Tibial artery (tissue), 4 donors: ENCODE measurements at regions not wholly inside any gene's neighbourhood (a gene's known extent, or its start where the extent isn't known, plus 50 kb on each side); places are given as distances from the start of the nearest gene placed in this dataset.

Source experiments
- DNase-seq, 2 donors: peaks; one replicate each; pipeline ENCODE4 v3.0.0-alpha.2; 2019
- H3K27ac ChIP-seq, 2 donors: fragments of 200-600 bp; sonication (generic) in 1 of 2; 1 replicate in 1 of 2; 2 replicates in 1 of 2; pipeline ENCODE4 v1.5.1; 2018 to 2019; ENCODE audit warnings: mild to moderate bottlenecking in 1 of 2
- H3K27me3 ChIP-seq, 2 donors: fragments of 200-600 bp; sonication (generic) in 1 of 2; one replicate each; pipeline versions ENCODE4 v1.5.1 to v1.6.0; 2016 to 2019
- H3K36me3 ChIP-seq, 3 donors: fragments of 200-600 bp; sonication (generic) in 2 of 3; one replicate each; pipeline ENCODE4 v1.5.1; 2016 to 2019; ENCODE audit warnings: mild to moderate bottlenecking in 2 of 3
- H3K4me1 ChIP-seq, 4 donors: fragments of 200-600 bp; sonication (generic) in 2 of 4; 1 replicate in 3 of 4; 2 replicates in 1 of 4; pipeline ENCODE4 v1.5.1; 2016 to 2019
- H3K4me3 ChIP-seq, 2 donors: fragments of 200-600 bp; sonication (generic) in 1 of 2; 1 replicate in 1 of 2; 2 replicates in 1 of 2; pipeline ENCODE4 v1.5.1; 2018 to 2019; ENCODE audit warnings: mild to moderate bottlenecking in 2 of 2
- H3K9me3 ChIP-seq, 3 donors: fragments of 200-600 bp; sonication (generic) in 1 of 3; one replicate each; pipeline ENCODE4 v1.5.1; 2016 to 2019
- CTCF ChIP-seq, 2 experiments: fragments of 200-600 bp in 1 of 2; fragments of 450-650 bp in 1 of 2; IDR thresholded peaks; one replicate each; pipeline ENCODE4 v1.5.1; 2017 to 2019; ENCODE audit warnings: antibody characterized with exemption in 2 of 2, mild to moderate bottlenecking in 1 of 2, moderate library complexity in 1 of 2
- intact Hi-C: fragments of 100-400 bp; cut with DNase I; formaldehyde crosslinking; loops from one replicate; pipeline ENCODE4 v1.15.0; 2023; ENCODE audit warnings: low total_unique reads

DNA sequence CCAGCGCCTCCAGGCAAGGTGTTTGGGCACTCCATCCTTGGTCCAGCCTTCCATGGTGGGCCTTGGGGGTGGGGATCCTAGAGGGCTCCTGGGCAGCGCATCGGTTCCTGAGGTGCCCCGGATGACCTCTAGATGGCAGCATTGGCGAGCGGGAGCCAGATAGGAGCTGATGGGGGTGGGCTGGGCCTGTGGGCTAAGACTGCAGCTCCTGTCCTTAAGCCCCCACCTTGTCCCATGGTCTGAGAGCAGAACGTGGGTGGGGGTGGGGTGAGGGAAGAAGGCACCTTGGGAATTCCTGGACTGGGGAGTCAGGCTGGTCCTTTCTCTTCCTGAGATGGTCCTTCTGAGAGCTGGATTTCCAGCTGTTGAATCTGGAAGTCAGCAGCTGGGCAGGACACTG is 93.4 kb upstream of the CSF3R start:
- Histone ChIP-seq H3K36me3 (no peaks in the 10 kb centered on the region), H3K27ac (no peak overlapping the region), H3K27me3 (peaks cover 0 to 74% of the 10 kb centered on the region in 2 donors), H3K9me3 (no peaks in the 10 kb centered on the region), H3K4me3 (no peak overlapping the region), H3K4me1 (no peaks in the 10 kb centered on the region)
- TF ChIP-seq CTCF (IDR thresholded peaks at IDR 0.05): peak; percentile 54 to 71
- intact Hi-C loops: no loop called here
- DNase-seq: peak in 1 of 2 donors; percentile 31

DNA sequence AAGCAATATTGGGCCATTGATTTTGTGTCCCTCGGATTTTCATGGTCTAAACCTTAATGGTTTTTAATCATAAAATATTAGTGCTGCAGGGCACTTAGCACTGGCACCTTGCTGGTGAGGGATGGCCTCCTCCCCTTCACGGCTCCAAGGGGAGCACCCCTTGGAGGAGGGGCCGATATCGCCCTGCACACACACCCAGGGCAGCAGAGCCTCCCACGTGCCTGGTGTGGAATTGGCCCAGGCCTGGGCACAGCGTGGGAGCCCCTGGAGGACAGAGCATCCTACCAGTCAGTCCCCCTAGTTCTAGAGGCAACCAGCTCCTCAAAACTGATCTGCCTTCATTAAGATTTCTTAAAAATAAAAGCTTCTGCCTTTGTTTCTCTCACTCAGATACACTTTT is 90.7 kb upstream of the CSF3R start:
- H3K36me3 ChIP-seq: no peaks in the 10 kb centered on the region
- no peak for TF ChIP-seq CTCF (IDR thresholded peaks at IDR 0.05)
- intact Hi-C loops: loop anchor here (5.0 kb wide), 1 partner anchor 864 kb away; no protein-coding TSS in a partner anchor
- H3K27me3 ChIP-seq: peaks cover 0 to 60% of the 10 kb centered on the region in 2 donors
- no peaks in the 10 kb centered on the region for H3K9me3 ChIP-seq
- DNase-seq: no peak
- no peak overlapping the region for H3K27ac ChIP-seq
- H3K4me1 ChIP-seq: no peaks in the 10 kb centered on the region
- H3K4me3 ChIP-seq: no peak overlapping the region

GRCh38 chr1:36572906-36573305 is 90.2 kb upstream of the CSF3R start:
- Histone ChIP-seq H3K9me3 (no peaks in the 10 kb centered on the region), H3K27ac (no peak overlapping the region), H3K4me1 (no peaks in the 10 kb centered on the region), H3K4me3 (no peak overlapping the region), H3K36me3 (no peaks in the 10 kb centered on the region), H3K27me3 (peaks cover 0 to 56% of the 10 kb centered on the region in 2 donors)
- no peak for TF ChIP-seq CTCF (IDR thresholded peaks at IDR 0.05)
- intact Hi-C loops: loop anchor here (5.0 kb wide), 1 partner anchor 864 kb away; no protein-coding TSS in a partner anchor
- DNase-seq: no peak

GRCh38 chr1:36572142-36572715 is 89.5 kb upstream of the CSF3R start:
- Histone ChIP-seq H3K9me3 (no peaks in the 10 kb centered on the region), H3K4me1 (no peaks in the 10 kb centered on the region), H3K4me3 (no peak overlapping the region), H3K27ac (no peak overlapping the region), H3K27me3 (peaks cover 0 to 53% of the 10 kb centered on the region in 2 donors), H3K36me3 (no peaks in the 10 kb centered on the region)
- DNase-seq: no peak
- intact Hi-C loops: loop anchor here (5.0 kb wide), 1 partner anchor 865 kb away; no protein-coding TSS in a partner anchor
- no peak for TF ChIP-seq CTCF (IDR thresholded peaks at IDR 0.05)

DNA sequence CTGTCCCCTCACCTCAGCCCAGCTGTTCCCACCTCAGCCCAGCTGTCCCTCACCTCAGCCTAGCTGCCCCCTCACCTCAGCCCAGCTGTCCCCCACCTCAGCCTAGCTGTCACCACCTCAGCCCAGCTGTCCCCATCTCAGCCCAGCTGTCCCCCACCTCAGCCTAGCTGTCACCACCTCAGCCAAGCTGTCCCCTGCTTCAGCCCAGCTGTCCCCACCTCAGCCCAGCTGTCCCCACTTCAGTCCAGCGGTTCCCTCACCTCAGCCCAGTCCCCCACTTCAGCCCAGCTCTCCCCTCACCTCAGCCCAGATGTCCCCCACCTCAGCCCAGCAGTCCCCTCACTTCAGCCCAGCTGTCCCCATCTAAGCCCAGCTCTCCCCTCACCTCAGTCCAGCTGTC is 88.4 kb upstream of the CSF3R start:
- H3K4me3 ChIP-seq: no peak overlapping the region
- DNase-seq: no peak
- peaks cover 0 to 46% of the 10 kb centered on the region in 2 donors for H3K27me3 ChIP-seq
- no peak overlapping the region for H3K27ac ChIP-seq
- H3K4me1 ChIP-seq: no peaks in the 10 kb centered on the region
- intact Hi-C loops: loop anchor here (5.0 kb wide), 1 partner anchor 866 kb away; no protein-coding TSS in a partner anchor
- TF ChIP-seq CTCF (IDR thresholded peaks at IDR 0.05): no peak
- no peaks in the 10 kb centered on the region for H3K36me3 ChIP-seq
- no peaks in the 10 kb centered on the region for H3K9me3 ChIP-seq
